Bronchial epithelial cell (primary cell): ENCODE measurements at regions not wholly inside any gene's neighbourhood (a gene's known extent, or its start where the extent isn't known, plus 50 kb on each side); places are given as distances from the start of the nearest gene placed in this dataset.

Source experiments
- DNase-seq: peaks from one replicate; pipeline ENCODE4 v3.0.0-alpha.2; 2010; ENCODE audit warnings: low read depth
- FAIRE-seq: peaks from 2 replicates; lab custom pipeline; 2011; peaks lifted over from hg19 to GRCh38; lab: Jason Lieb, UNC
- H3K27me3 ChIP-seq: 2 replicates; pipeline ENCODE4 v1.5.1; 2011; ENCODE audit warnings: low read length; ENCODE audit not compliant: control insufficient read depth, insufficient read depth
- H3K36me3 ChIP-seq: 2 replicates; pipeline ENCODE4 v1.5.1; 2011; ENCODE audit warnings: low read length; ENCODE audit not compliant: control insufficient read depth, insufficient read depth
- H3K4me3 ChIP-seq: 2 replicates; pipeline ENCODE4 v1.5.1; 2011; ENCODE audit warnings: mild to moderate bottlenecking, low read depth, low read length, control low read depth
- CTCF ChIP-seq: IDR thresholded peaks from 2 replicates; pipeline ENCODE4 v1.5.1; 2011; ENCODE audit warnings: mild to moderate bottlenecking, moderate library complexity, low read length, control low read depth, inconsistent platforms; ENCODE audit not compliant: insufficient read depth, severe bottlenecking

- FAIRE-seq = no peak
- Histone ChIP-seq H3K4me3 (no peak overlapping the region), H3K36me3 (no peaks in the 10 kb centered on the region), H3K27me3 (no peaks in the 10 kb centered on the region)
- TF ChIP-seq CTCF = no peak
- no peak for DNase-seq
These were observed 369.2 kb downstream of the TLE4 start for GRCh38 chr9:79940919-79941318.

GRCh38 chr9:79939819-79940218 is 368.1 kb downstream of the TLE4 start:
- Histone ChIP-seq H3K27me3 (no peaks in the 10 kb centered on the region), H3K4me3 (no peak overlapping the region), H3K36me3 (no peaks in the 10 kb centered on the region)
- no peak for FAIRE-seq
- no peak for TF ChIP-seq CTCF
- no peak for DNase-seq

GRCh38 chr9:79936336-79936735 is 364.6 kb downstream of the TLE4 start:
- no peak for FAIRE-seq
- Histone ChIP-seq H3K4me3 (no peak overlapping the region), H3K36me3 (no peaks in the 10 kb centered on the region), H3K27me3 (no peaks in the 10 kb centered on the region)
- no peak for TF ChIP-seq CTCF
- no peak for DNase-seq

- H3K4me3 ChIP-seq = no peak overlapping the region
- DNase-seq = no peak
- FAIRE-seq = no peak
- no peaks in the 10 kb centered on the region for H3K36me3 ChIP-seq
- no peaks in the 10 kb centered on the region for H3K27me3 ChIP-seq
- TF ChIP-seq CTCF = no peak
These were observed 357.5 kb downstream of the TLE4 start for GRCh38 chr9:79929285-79929684.

- TF ChIP-seq CTCF = no peak
- Histone ChIP-seq H3K4me3 (no peak overlapping the region), H3K36me3 (no peaks in the 10 kb centered on the region), H3K27me3 (no peaks in the 10 kb centered on the region)
- FAIRE-seq = no peak
- no peak for DNase-seq
These were observed 357.0 kb downstream of the TLE4 start for GRCh38 chr9:79928661-79929223.

- H3K36me3 ChIP-seq = no peaks in the 10 kb centered on the region
- TF ChIP-seq CTCF = no peak
- no peak for DNase-seq
- no peak for FAIRE-seq
- H3K4me3 ChIP-seq = no peak overlapping the region
- H3K27me3 ChIP-seq = no peaks in the 10 kb centered on the region
These were observed 353.6 kb downstream of the TLE4 start for GRCh38 chr9:79925326-79925725.
